Posterior cingulate gyrus (tissue), 11 donors: ENCODE measurements at regions not wholly inside any gene's neighbourhood (a gene's known extent, or its start where the extent isn't known, plus 50 kb on each side); places are given as distances from the start of the nearest gene placed in this dataset.
A peak's percentile ranks its signal among the peaks of the same experiment; 100 is the strongest.

ENCODE experiments used
- DNase-seq, 10 donors: peaks; one replicate each; pipeline versions ENCODE4 v3.0.0 to v3.0.0-alpha.2; 2020 to 2021; ENCODE audit warnings: mixed read lengths in 3 of 10
- intact Hi-C: fragments of 100-400 bp; cut with DNase I; formaldehyde crosslinking; loops from one replicate; pipeline ENCODE4 v1.15.1; 2023

- intact Hi-C loops = no loop called here
- DNase-seq = no peak
Observed at GRCh38 chr2:58891828-58892377, 650.8 kb upstream of the FANCL start.

GRCh38 chr2:58890865-58891525 lies 649.9 kb upstream of the FANCL start:
- no peak for DNase-seq
- intact Hi-C loops = no loop called here

- intact Hi-C loops = no loop called here
- DNase-seq = no peak
Observed at GRCh38 chr2:58886009-58886408, 644.9 kb upstream of the FANCL start.

GRCh38 chr2:58879834-58880233 lies 638.7 kb upstream of the FANCL start:
- intact Hi-C loops = no loop called here
- DNase-seq = no peak

GRCh38 chr2:58878778-58879177 lies 637.7 kb upstream of the FANCL start:
- DNase-seq = no peak
- intact Hi-C loops = no loop called here

GRCh38 chr2:58876126-58876525 lies 635.0 kb upstream of the FANCL start:
- no peak for DNase-seq
- intact Hi-C loops = no loop called here

GRCh38 chr2:58875436-58875835 lies 634.3 kb upstream of the FANCL start:
- intact Hi-C loops = no loop called here
- DNase-seq = peak in 7 of 10 donors; percentile 11 to 87 (median 58)

GRCh38 chr2:58871469-58872142 lies 630.5 kb upstream of the FANCL start:
- intact Hi-C loops = no loop called here
- DNase-seq = no peak

GRCh38 chr2:58870704-58871103 lies 629.6 kb upstream of the FANCL start:
- intact Hi-C loops = no loop called here
- DNase-seq = no peak

GRCh38 chr2:58866946-58867345 lies 625.8 kb upstream of the FANCL start:
- DNase-seq = no peak
- intact Hi-C loops = no loop called here

GRCh38 chr2:58866527-58866926 lies 625.4 kb upstream of the FANCL start:
- no peak for DNase-seq
- intact Hi-C loops = no loop called here

GRCh38 chr2:58866040-58866439 lies 624.9 kb upstream of the FANCL start:
- intact Hi-C loops = no loop called here

GRCh38 chr2:58865436-58865835 lies 624.3 kb upstream of the FANCL start:
- intact Hi-C loops = no loop called here
- no peak for DNase-seq

More at GRCh38 chr2:58866040-58866439, 624.9 kb upstream of the FANCL start:
- no peak for DNase-seq

GRCh38 chr2:58862244-58862643 lies 621.1 kb upstream of the FANCL start:
- intact Hi-C loops = no loop called here
- DNase-seq = no peak

GRCh38 chr2:58860586-58860985 lies 619.5 kb upstream of the FANCL start:
- DNase-seq = no peak
- intact Hi-C loops = no loop called here

- intact Hi-C loops = no loop called here
- no peak for DNase-seq
Observed at GRCh38 chr2:58856100-58856499, 615.0 kb upstream of the FANCL start.

- intact Hi-C loops = no loop called here
- DNase-seq = no peak
Observed at GRCh38 chr2:58853420-58853819, 612.3 kb upstream of the FANCL start.

- intact Hi-C loops = no loop called here
- DNase-seq = no peak
Observed at GRCh38 chr2:58852905-58853304, 611.8 kb upstream of the FANCL start.

- peak in 5 of 10 donors; percentile 29 to 76 (median 42) for DNase-seq
- intact Hi-C loops = no loop called here
Observed at GRCh38 chr2:58852243-58852642, 611.1 kb upstream of the FANCL start.

- DNase-seq = no peak
- intact Hi-C loops = no loop called here
Observed at GRCh38 chr2:58851598-58851997, 610.5 kb upstream of the FANCL start.

- intact Hi-C loops = no loop called here
- DNase-seq = no peak
Observed at GRCh38 chr2:58845011-58845410, 603.9 kb upstream of the FANCL start.

GRCh38 chr2:58842501-58843155 lies 601.5 kb upstream of the FANCL start:
- intact Hi-C loops = no loop called here
- no peak for DNase-seq
